GM12878 (cell line): ENCODE measurements at regions not wholly inside any gene's neighbourhood (a gene's known extent, or its start where the extent isn't known, plus 50 kb on each side); places are given as distances from the start of the nearest gene placed in this dataset.

Experiments used
- ATAC-seq: fragments of 200-7000 bp; cut with Tn5 transposase; 3 replicates; pipeline ENCODE4 v1.9.1; 2020; ENCODE audit warnings: mild to moderate bottlenecking, moderate library complexity
- BruUV-seq: library from RNA; stranded (reverse); fragments of 400-500 nt; replicated peaks from 2 replicates; lab custom pipeline; 2021; lab: Mats Ljungman, UMichigan
- CTCF ChIA-PET: fragments of 300-600 bp; sonication (Branson Sonifier 250); formaldehyde crosslinking; extraction: SDS; loops from one replicate; lab custom pipeline; 2021; ENCODE audit warnings: inconsistent platforms; lab: Yijun Ruan, JAX
- POLR2A ChIA-PET: fragments of 350-600 bp; formaldehyde crosslinking; extraction: SDS; loops from one replicate; lab custom pipeline; 2021; ENCODE audit warnings: inconsistent platforms; lab: Charles Lee
- RAD21 ChIA-PET: fragments of 300-600 bp; sonication (Branson Sonifier 250); formaldehyde crosslinking; loops from one replicate; lab custom pipeline; 2023; ENCODE audit warnings: antibody characterized with exemption; ENCODE audit not compliant: unreplicated experiment; lab: Charles Lee
- SMC1A ChIA-PET: fragments of 300-600 bp; sonication (Branson Sonifier 250); formaldehyde crosslinking; loops from one replicate; lab custom pipeline; 2023; ENCODE audit not compliant: unreplicated experiment, uncharacterized antibody; lab: Charles Lee
- DNase-seq: peaks from one replicate; pipeline ENCODE4 v3.0.0-alpha.2; 2011; ENCODE audit warnings: low read depth, low spot score
- FAIRE-seq: peaks from 3 replicates; lab custom pipeline; 2011; peaks lifted over from hg19 to GRCh38; lab: Jason Lieb, UNC
- H2AFZ ChIP-seq: 2 replicates; pipeline ENCODE4 v1.6.0; 2011; ENCODE audit warnings: low read depth, low read length, control low read depth; ENCODE audit not compliant: control insufficient read depth
- H3K27ac ChIP-seq: 2 replicates; pipeline ENCODE4 v1.5.1; 2011; ENCODE audit warnings: control low read depth; ENCODE audit not compliant: control insufficient read depth, insufficient read depth
- H3K27me3 ChIP-seq, 2 experiments: replicated peaks in 1 of 2; 2 replicates each; pipeline versions ENCODE4 v1.6.0 to v1.6.1; 2011; ENCODE audit warnings: low read length in 1 of 2; ENCODE audit not compliant: control insufficient read depth in 2 of 2, insufficient read depth in 2 of 2
- H3K36me3 ChIP-seq, 2 experiments: 2 replicates each; pipeline ENCODE4 v1.5.1; 2011; ENCODE audit warnings: low read length in 1 of 2; ENCODE audit not compliant: control insufficient read depth in 2 of 2, insufficient read depth in 2 of 2
- H3K4me1 ChIP-seq: 2 replicates; pipeline ENCODE4 v1.6.1; 2011; ENCODE audit warnings: mild to moderate bottlenecking, low read length, moderate library complexity, mixed read lengths; ENCODE audit not compliant: control insufficient read depth, insufficient read depth
- H3K4me2 ChIP-seq: 2 replicates; pipeline ENCODE4 v1.6.0; 2011; ENCODE audit warnings: control low read depth; ENCODE audit not compliant: control insufficient read depth, insufficient read depth
- H3K4me3 ChIP-seq: fragments of 200-600 bp; sonication (generic); 2 replicates; pipeline ENCODE4 v1.5.1; 2016
- H3K79me2 ChIP-seq: 2 replicates; pipeline ENCODE4 v1.6.0; 2011; ENCODE audit warnings: low read length; ENCODE audit not compliant: control insufficient read depth, insufficient read depth
- H3K9ac ChIP-seq: 2 replicates; pipeline ENCODE4 v1.8.0; 2011; ENCODE audit warnings: low read length, control low read depth, mixed read lengths; ENCODE audit not compliant: control insufficient read depth, insufficient read depth
- H3K9me3 ChIP-seq: replicated peaks from 3 replicates; pipeline ENCODE4 v1.5.1; 2011; ENCODE audit warnings: mild to moderate bottlenecking, low read length; ENCODE audit not compliant: control insufficient read depth, insufficient read depth
- H4K20me1 ChIP-seq: 2 replicates; pipeline ENCODE4 v1.6.0; 2011; ENCODE audit not compliant: control insufficient read depth, insufficient read depth
- ASH2L ChIP-seq: fragments of 300-600, 200-600 bp; sonication (generic); IDR thresholded peaks from 2 replicates; pipeline ENCODE4 v1.6.1; 2017; ENCODE audit warnings: low read depth, mild to moderate bottlenecking, borderline replicate concordance
- ATF2 ChIP-seq: IDR thresholded peaks from 2 replicates; pipeline ENCODE4 v1.6.1; 2012; ENCODE audit warnings: low read length, inconsistent platforms
- BCL11A ChIP-seq: IDR thresholded peaks from 2 replicates; pipeline ENCODE4 v1.6.1; 2011; ENCODE audit warnings: low read depth, low read length
- DPF2 ChIP-seq: fragments of 450-650 bp; IDR thresholded peaks from 2 replicates; pipeline ENCODE4 v1.6.1; 2017; ENCODE audit warnings: mild to moderate bottlenecking
- EED ChIP-seq: sonication (generic); IDR thresholded peaks from 2 replicates; pipeline ENCODE4 v1.6.1; 2016; ENCODE audit warnings: antibody characterized with exemption, low read depth
- ESRRA ChIP-seq: IDR thresholded peaks from 2 replicates; pipeline ENCODE4 v1.6.1; 2012; ENCODE audit warnings: mild to moderate bottlenecking, low read length, improper control_type of control experiment
- HSF1 ChIP-seq: fragments of 150-350 bp; IDR thresholded peaks from 2 replicates; pipeline ENCODE4 v1.6.1; 2014; ENCODE audit warnings: mild to moderate bottlenecking, low read depth, low read length
- IKZF1 ChIP-seq: fragments of 450-650 bp; conservative IDR thresholded peaks from 2 replicates; pipeline ENCODE4 v1.6.1; 2017; ENCODE audit warnings: antibody characterized with exemption, mild to moderate bottlenecking
- RB1 ChIP-seq: fragments of 450-650 bp; formaldehyde crosslinking; IDR thresholded peaks from 2 replicates; pipeline ENCODE4 v1.6.1; 2017; ENCODE audit warnings: mild to moderate bottlenecking, borderline replicate concordance
- RCOR1 ChIP-seq: conservative IDR thresholded peaks from 2 replicates; pipeline ENCODE4 v1.6.1; 2012; ENCODE audit warnings: low read depth, low read length, improper control_type of control experiment
- RELB ChIP-seq: fragments of 450-650 bp; IDR thresholded peaks from 2 replicates; pipeline ENCODE4 v1.6.1; 2017; ENCODE audit warnings: low read depth, mild to moderate bottlenecking, moderate library complexity
- SIX5 ChIP-seq: IDR thresholded peaks from 2 replicates; pipeline ENCODE4 v1.6.1; 2011; ENCODE audit warnings: mild to moderate bottlenecking, low read depth, low read length, moderate library complexity; ENCODE audit not compliant: severe bottlenecking
- SP1 ChIP-seq: IDR thresholded peaks from one replicate; pipeline ENCODE4 v1.6.1; 2011; ENCODE audit warnings: low read depth, low read length
- SPI1 ChIP-seq: IDR thresholded peaks from 2 replicates; pipeline ENCODE4 v1.6.1; 2011; ENCODE audit warnings: low read depth, mild to moderate bottlenecking, low read length, moderate library complexity, borderline replicate concordance; ENCODE audit not compliant: insufficient read depth
- SREBF1 ChIP-seq: IDR thresholded peaks from 2 replicates; pipeline ENCODE4 v1.6.1; 2012; ENCODE audit warnings: mild to moderate bottlenecking, low read length
- ZBTB4 ChIP-seq: fragments of 450-650 bp; formaldehyde crosslinking; IDR thresholded peaks from 2 replicates; pipeline ENCODE4 v1.4.0; 2022; ENCODE audit warnings: mild to moderate bottlenecking, moderate library complexity
- ZNF274 ChIP-seq: IDR thresholded peaks from one replicate; pipeline ENCODE4 v1.8.0; 2011; ENCODE audit not compliant: insufficient read length, insufficient read depth
- ZZZ3 ChIP-seq: IDR thresholded peaks from 2 replicates; pipeline ENCODE4 v1.6.1; 2011; ENCODE audit warnings: low read depth; ENCODE audit not compliant: control insufficient read depth, insufficient read length
- WGBS: methylation state at CpG from one replicate; pipeline ENCODE4 v1.1.6; 2016; ENCODE audit warnings: low lambda C conversion rate; ENCODE audit not compliant: insufficient replicate concordance, insufficient coverage; ENCODE audit errors: missing lambda C conversion rate; 5-methylcytosine and 5-hydroxymethylcytosine counted together
- in situ Hi-C: fragments of 300-500 bp; cut with MboI; formaldehyde crosslinking; loops from 9 replicates; pipeline ENCODE4 v1.14.3; 2018; ENCODE audit warnings: mixed read lengths
- intact Hi-C: fragments of 100-400 bp; cut with micrococcal nuclease; formaldehyde crosslinking; loops from one replicate; pipeline ENCODE4 v1.14.2; 2022; ENCODE audit not compliant: unreplicated experiment

- H4K20me1 ChIP-seq = no peaks in the 10 kb centered on the region
- ATAC-seq (no peak), DNase-seq (no peak), FAIRE-seq (no peak)
- H3K4me1 ChIP-seq = no peaks in the 10 kb centered on the region
- H3K9me3 ChIP-seq = no peaks in the 10 kb centered on the region; the same call in 2 of the 3 replicates
- CTCF ChIA-PET = no interaction called here
- no peak overlapping the region for H3K4me3 ChIP-seq
- H3K36me3 ChIP-seq = no peaks in the 10 kb centered on the region
- H3K79me2 ChIP-seq = no peaks in the 10 kb centered on the region
- POLR2A ChIA-PET = no interaction called here
- no peak overlapping the region for H3K27ac ChIP-seq
- TF ChIP-seq SREBF1 (no peak), ATF2 (no peak), EED (no peak), ZBTB4 (CRISPR knock-in tag) (no peak), SP1 (no peak), IKZF1 (no peak), SIX5 (no peak), RELB (no peak), DPF2 (no peak), RCOR1 (no peak), ZZZ3 (no peak), ASH2L (no peak), HSF1 (no peak), BCL11A (no peak), RB1 (no peak), ZNF274 (no peak), ESRRA (no peak), SPI1 (no peak)
- SMC1A ChIA-PET = no interaction called here
- RAD21 ChIA-PET = no interaction called here
- H3K4me2 ChIP-seq = no peak overlapping the region
- intact Hi-C loops (no loop called here), in situ Hi-C loops (no loop called here)
- 40% methylated on average over 10 of the region's 10 CpGs for WGBS
- no TSS peak for BruUV-seq
- no peak overlapping the region for H2AFZ ChIP-seq
- H3K9ac ChIP-seq = no peak overlapping the region
- H3K27me3 ChIP-seq = no peaks in the 10 kb centered on the region
Measured at GRCh38 chr7:42469341-42469740, 232.3 kb upstream of the GLI3 start.
